HCT116 (cell line): ENCODE measurements at regions not wholly inside any gene's neighbourhood (a gene's known extent, or its start where the extent isn't known, plus 50 kb on each side); places are given as distances from the start of the nearest gene placed in this dataset.
"Not testable (repeated sequence)": the region's sequence is repeated elsewhere in the genome, so short reads cannot be mapped to it uniquely, and the experiment has no call there.

Experiments
- ATAC-seq: fragments of 200-7000 bp; cut with Tn5 transposase; 2 replicates; pipeline ENCODE4 v1.9.1; 2020; ENCODE audit warnings: mild to moderate bottlenecking, moderate library complexity
- BruUV-seq: library from RNA; stranded (reverse); fragments of 400-500 nt; replicated peaks from 2 replicates; lab custom pipeline; 2021; lab: Mats Ljungman, UMichigan
- CTCF ChIA-PET: fragments of 300-600 bp; sonication (Branson Sonifier 250); formaldehyde crosslinking; loops from one replicate; lab custom pipeline; 2021; ENCODE audit warnings: antibody characterized with exemption; lab: Charles Lee
- POLR2A ChIA-PET: fragments of 300-600, 350-600 bp; sonication (Branson Sonifier 250); formaldehyde crosslinking; loops from one replicate; lab custom pipeline; 2021; ENCODE audit warnings: antibody characterized with exemption; lab: Charles Lee
- RAD21 ChIA-PET, 2 experiments: fragments of 300-600 bp; sonication (Branson Sonifier 250); formaldehyde crosslinking; loops; one replicate each; lab custom pipeline; 2023; ENCODE audit warnings: low total read pairs in 2 of 2; ENCODE audit not compliant: uncharacterized antibody in 2 of 2, unreplicated experiment in 2 of 2, low non-redundant PET in 1 of 2; lab: Charles Lee
- DNase-seq: peaks from one replicate; pipeline ENCODE4 v3.0.0-alpha.2; 2010; ENCODE audit warnings: low read depth, low spot score
- H2AFZ ChIP-seq: fragments of 200-600 bp; shearing (Covaris generic), sonication (generic); 2 replicates; pipeline ENCODE4 v1.6.1; 2017; ENCODE audit warnings: low read depth, mixed run types, mixed read lengths, antibody characterized with exemption, low read length; ENCODE audit not compliant: poor library complexity, severe bottlenecking
- H3K27ac ChIP-seq: 2 replicates; pipeline ENCODE4 v1.5.1; 2012; ENCODE audit warnings: low read depth, low read length
- H3K27me3 ChIP-seq: fragments of 200-600 bp; sonication (generic); 2 replicates; pipeline ENCODE4 v1.6.1; 2016; ENCODE audit warnings: mixed run types, low read length, mixed read lengths; ENCODE audit not compliant: insufficient read depth
- H3K36me3 ChIP-seq, 2 experiments: fragments of 200-500 bp in 1 of 2; fragments of 200-600 bp in 1 of 2; sonication (Bioruptor generic) in 1 of 2; sonication (generic) in 1 of 2; 2 replicates each; pipeline versions ENCODE4 v1.5.1 to v1.6.1; 2014 to 2016; ENCODE audit warnings: low read length in 2 of 2, inconsistent platforms in 1 of 2, mixed read lengths in 1 of 2, mixed run types in 1 of 2; ENCODE audit not compliant: insufficient read depth in 2 of 2, control insufficient read depth in 1 of 2
- H3K4me1 ChIP-seq, 2 experiments: fragments of 200-600 bp in 1 of 2; sonication (generic) in 1 of 2; 2 replicates each; pipeline versions ENCODE4 v1.5.1 to v1.6.1; 2012 to 2017; ENCODE audit warnings: low read length in 2 of 2, inconsistent platforms in 1 of 2, mild to moderate bottlenecking in 1 of 2, mixed read lengths in 1 of 2, mixed run types in 1 of 2, moderate library complexity in 1 of 2; ENCODE audit not compliant: insufficient read depth in 2 of 2, control insufficient read depth in 1 of 2
- H3K4me2 ChIP-seq: fragments of 200-600 bp; sonication (generic); 2 replicates; pipeline ENCODE4 v1.6.1; 2017; ENCODE audit warnings: mixed run types, low read length, mixed read lengths
- H3K4me3 ChIP-seq, 2 experiments: fragments of 200-600 bp in 1 of 2; sonication (generic) in 1 of 2; replicated peaks in 1 of 2; 2 replicates each; pipeline ENCODE4 v1.5.1; 2011 to 2016; ENCODE audit warnings: low read length in 2 of 2, control low read depth in 1 of 2, low read depth in 1 of 2, mild to moderate bottlenecking in 1 of 2, mixed read lengths in 1 of 2, mixed run types in 1 of 2
- H3K79me2 ChIP-seq: fragments of 200-600 bp; sonication (generic); 2 replicates; pipeline ENCODE4 v1.6.1; 2017; ENCODE audit warnings: mild to moderate bottlenecking, mixed run types, low read length, moderate library complexity, mixed read lengths; ENCODE audit not compliant: insufficient read depth
- H3K9ac ChIP-seq: fragments of 200-600 bp; sonication (generic); 2 replicates; pipeline ENCODE4 v1.6.1; 2016; ENCODE audit warnings: low read length, mixed read lengths
- H3K9me2 ChIP-seq: fragments of 200-600 bp; sonication (generic), shearing (Covaris generic); 2 replicates; pipeline ENCODE4 v1.6.1; 2017; ENCODE audit warnings: mixed run types, mild to moderate bottlenecking, moderate library complexity; ENCODE audit not compliant: insufficient read depth
- H3K9me3 ChIP-seq, 2 experiments: fragments of 200-500 bp in 1 of 2; fragments of 200-600 bp in 1 of 2; sonication (Bioruptor generic) in 1 of 2; sonication (generic) in 1 of 2; 2 replicates each; pipeline ENCODE4 v1.6.1; 2014 to 2017; ENCODE audit warnings: low read length in 2 of 2, mixed read lengths in 2 of 2, inconsistent platforms in 1 of 2, low read depth in 1 of 2, mild to moderate bottlenecking in 1 of 2, mixed run types in 1 of 2, moderate library complexity in 1 of 2; ENCODE audit not compliant: control insufficient read depth in 1 of 2, insufficient read depth in 1 of 2
- H4K20me1 ChIP-seq: fragments of 200-600 bp; sonication (generic), shearing (Covaris generic); 2 replicates; pipeline ENCODE4 v1.6.1; 2017; ENCODE audit warnings: mixed run types, mild to moderate bottlenecking, moderate library complexity; ENCODE audit not compliant: insufficient read depth
- ATF3 ChIP-seq: IDR thresholded peaks from 2 replicates; pipeline ENCODE4 v1.6.1; 2012
- CEBPB ChIP-seq: IDR thresholded peaks from 2 replicates; pipeline ENCODE4 v1.6.1; 2012; ENCODE audit warnings: low read depth
- ELF1 ChIP-seq: IDR thresholded peaks from 2 replicates; pipeline ENCODE4 v1.6.1; 2012; ENCODE audit warnings: low read depth, borderline replicate concordance
- EZH2phosphoT487 ChIP-seq: fragments of 200-600 bp; IDR thresholded peaks from 2 replicates; pipeline ENCODE4 v1.6.1; 2018; ENCODE audit warnings: antibody characterized with exemption, borderline replicate concordance
- JUND ChIP-seq: IDR thresholded peaks from 2 replicates; pipeline ENCODE4 v1.6.1; 2012
- POLR2A ChIP-seq: IDR thresholded peaks from 2 replicates; pipeline ENCODE4 v1.7.0; 2011; ENCODE audit warnings: borderline replicate concordance; ENCODE audit not compliant: insufficient read depth, insufficient read length; ENCODE audit errors: extremely low read depth
- POLR2AphosphoS5 ChIP-seq: IDR thresholded peaks from 2 replicates; pipeline ENCODE4 v1.6.1; 2011; ENCODE audit warnings: mild to moderate bottlenecking, low read depth, low read length, moderate library complexity
- RAD21 ChIP-seq: IDR thresholded peaks from 2 replicates; pipeline ENCODE4 v1.6.1; 2012; ENCODE audit warnings: low read depth, mild to moderate bottlenecking
- REST ChIP-seq: IDR thresholded peaks from 2 replicates; pipeline ENCODE4 v1.6.1; 2012; ENCODE audit warnings: low read depth
- SIN3A ChIP-seq: IDR thresholded peaks from 2 replicates; pipeline ENCODE4 v1.6.1; 2012; ENCODE audit warnings: low read depth
- SP1 ChIP-seq: IDR thresholded peaks from 2 replicates; pipeline ENCODE4 v1.6.1; 2012; ENCODE audit warnings: low read depth
- SRF ChIP-seq: IDR thresholded peaks from 2 replicates; pipeline ENCODE4 v1.6.1; 2012; ENCODE audit warnings: low read depth
- TCF7L2 ChIP-seq: IDR thresholded peaks from 2 replicates; pipeline ENCODE4 v1.7.0; 2011; ENCODE audit warnings: borderline replicate concordance, inconsistent platforms; ENCODE audit not compliant: insufficient read depth, insufficient read length; ENCODE audit errors: extremely low read depth
- ZBTB33 ChIP-seq: IDR thresholded peaks from 2 replicates; pipeline ENCODE4 v1.6.1; 2011; ENCODE audit warnings: mild to moderate bottlenecking, low read length, moderate library complexity; ENCODE audit not compliant: insufficient replicate concordance; ENCODE audit errors: extremely low read depth
- ZFX ChIP-seq: fragments of 450-650 bp; IDR thresholded peaks from 2 replicates; pipeline ENCODE4 v1.6.1; 2017
- ZNF274 ChIP-seq: fragments of 200-500 bp; sonication (Bioruptor generic); IDR thresholded peaks from 2 replicates; pipeline ENCODE4 v1.6.1; 2014; ENCODE audit warnings: mild to moderate bottlenecking, low read depth, low read length, inconsistent platforms
- intact Hi-C: fragments of 100-400 bp; cut with micrococcal nuclease; formaldehyde crosslinking; loops from 2 replicates; pipeline ENCODE4 v1.10.0; 2022

- intact Hi-C loops: no loop called here
- H3K4me1 ChIP-seq: no peaks in the 10 kb centered on the region
- BruUV-seq: no TSS peak
- no peak overlapping the region for H3K27ac ChIP-seq
- ChIA-PET RAD21 (no interaction called here), POLR2A (no interaction called here)
- ATAC-seq: no peak
- no peak overlapping the region for H3K4me2 ChIP-seq
- H3K27me3 ChIP-seq: no peaks in the 10 kb centered on the region
- TF ChIP-seq EZH2phosphoT487 (no peak), TCF7L2 (no peak), SRF (no peak), SP1 (no peak), JUND (no peak), ATF3 (no peak), POLR2A (no peak), ELF1 (no peak), ZBTB33 (no peak), REST (no peak), ZFX (no peak), SIN3A (no peak), POLR2AphosphoS5 (no peak), ZNF274 (no peak), RAD21 (no peak), CEBPB (no peak)
- TF ChIP-seq, all 23 proteins: peak for 0
- H3K9me3 ChIP-seq: no peaks in the 10 kb centered on the region
- no peak overlapping the region for H3K4me3 ChIP-seq
- H3K9me2 ChIP-seq: no peaks in the 10 kb centered on the region
- no peaks in the 10 kb centered on the region for H3K36me3 ChIP-seq
- no peak for DNase-seq
- no peaks in the 10 kb centered on the region for H3K79me2 ChIP-seq
- CTCF ChIA-PET: no interaction called here
- no peak overlapping the region for H3K9ac ChIP-seq
- H2AFZ ChIP-seq: no peak overlapping the region
- no peaks in the 10 kb centered on the region for H4K20me1 ChIP-seq
Observed at GRCh38 chr9:78408388-78408787, 111.5 kb downstream of the PSAT1 start.

- ATAC-seq, BruUV-seq, CTCF ChIA-PET: not testable (repeated sequence)
Observed at GRCh38 chr9:78409928-78410510, 113.1 kb downstream of the PSAT1 start.

More at GRCh38 chr9:78409928-78410510, 113.1 kb downstream of the PSAT1 start:
- POLR2A ChIA-PET, H3K9me2 ChIP-seq, H3K4me2 ChIP-seq, H3K79me2 ChIP-seq, H4K20me1 ChIP-seq, intact Hi-C loops, H3K9me3 ChIP-seq, H3K27me3 ChIP-seq, DNase-seq, H3K36me3 ChIP-seq, H3K27ac ChIP-seq, H3K4me1 ChIP-seq, H3K4me3 ChIP-seq, RAD21 ChIA-PET, H2AFZ ChIP-seq, H3K9ac ChIP-seq: not testable (repeated sequence)
